ENCODE measurements at regions not wholly inside any gene's neighbourhood (a gene's known extent, or its start where the extent isn't known, plus 50 kb on each side); places are given as distances from the start of the nearest gene placed in this dataset.

GRCh38 chr13:72185776-72186175 is 318.8 kb upstream of the DACH1 start:
- no peak overlapping the region for H3K4me3 ChIP-seq (ENCODE audit: low read depth, low read length)
- DNase-seq (ENCODE audit: low read depth): no peak
- TF ChIP-seq, protein P1, sequence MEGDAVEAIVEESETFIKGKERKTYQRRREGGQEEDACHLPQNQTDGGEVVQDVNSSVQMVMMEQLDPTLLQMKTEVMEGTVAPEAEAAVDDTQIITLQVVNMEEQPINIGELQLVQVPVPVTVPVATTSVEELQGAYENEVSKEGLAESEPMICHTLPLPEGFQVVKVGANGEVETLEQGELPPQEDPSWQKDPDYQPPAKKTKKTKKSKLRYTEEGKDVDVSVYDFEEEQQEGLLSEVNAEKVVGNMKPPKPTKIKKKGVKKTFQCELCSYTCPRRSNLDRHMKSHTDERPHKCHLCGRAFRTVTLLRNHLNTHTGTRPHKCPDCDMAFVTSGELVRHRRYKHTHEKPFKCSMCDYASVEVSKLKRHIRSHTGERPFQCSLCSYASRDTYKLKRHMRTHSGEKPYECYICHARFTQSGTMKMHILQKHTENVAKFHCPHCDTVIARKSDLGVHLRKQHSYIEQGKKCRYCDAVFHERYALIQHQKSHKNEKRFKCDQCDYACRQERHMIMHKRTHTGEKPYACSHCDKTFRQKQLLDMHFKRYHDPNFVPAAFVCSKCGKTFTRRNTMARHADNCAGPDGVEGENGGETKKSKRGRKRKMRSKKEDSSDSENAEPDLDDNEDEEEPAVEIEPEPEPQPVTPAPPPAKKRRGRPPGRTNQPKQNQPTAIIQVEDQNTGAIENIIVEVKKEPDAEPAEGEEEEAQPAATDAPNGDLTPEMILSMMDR (IDR thresholded peaks at IDR 0.05; ENCODE audit: insufficient read depth, low read depth, low read length, missing control alignments): no peak

- no peak for DNase-seq (ENCODE audit: low read depth)
- H3K4me3 ChIP-seq (ENCODE audit: low read depth, low read length): no peak overlapping the region
- TF ChIP-seq, protein P1 (IDR thresholded peaks at IDR 0.05; ENCODE audit: insufficient read depth, low read depth, low read length, missing control alignments): no peak
Observed at GRCh38 chr13:72181661-72182060, 314.7 kb upstream of the DACH1 start.

GRCh38 chr13:72180253-72180952 is 313.4 kb upstream of the DACH1 start:
- no peak overlapping the region for H3K4me3 ChIP-seq (ENCODE audit: low read depth, low read length)
- TF ChIP-seq, protein P1 (IDR thresholded peaks at IDR 0.05; ENCODE audit: insufficient read depth, low read depth, low read length, missing control alignments): no peak
- DNase-seq (ENCODE audit: low read depth): no peak

DNA sequence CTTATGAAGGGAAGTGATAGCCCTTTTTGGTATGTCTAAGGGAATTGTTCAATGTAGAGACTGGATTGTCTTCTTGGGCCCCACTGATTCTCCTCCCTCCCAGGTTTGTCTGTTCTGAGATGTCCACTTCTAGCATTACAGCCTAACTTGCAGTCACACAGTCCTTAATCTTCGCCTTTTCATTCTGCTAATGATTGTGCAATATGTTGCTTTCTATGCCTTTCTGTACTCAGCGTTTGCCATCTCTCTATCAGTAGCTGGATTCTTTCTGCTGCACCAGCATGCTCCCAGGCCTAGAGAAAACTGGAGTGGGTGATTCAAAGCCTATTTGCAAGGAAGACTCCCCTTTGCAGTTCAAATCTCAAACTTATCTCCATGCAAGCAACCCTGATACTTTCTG is 307.5 kb upstream of the DACH1 start:
- TF ChIP-seq, protein P1 (IDR thresholded peaks at IDR 0.05; ENCODE audit: insufficient read depth, low read depth, low read length, missing control alignments): no peak
- DNase-seq (ENCODE audit: low read depth): no peak
- H3K4me3 ChIP-seq (ENCODE audit: low read depth, low read length): no peak overlapping the region

DNA sequence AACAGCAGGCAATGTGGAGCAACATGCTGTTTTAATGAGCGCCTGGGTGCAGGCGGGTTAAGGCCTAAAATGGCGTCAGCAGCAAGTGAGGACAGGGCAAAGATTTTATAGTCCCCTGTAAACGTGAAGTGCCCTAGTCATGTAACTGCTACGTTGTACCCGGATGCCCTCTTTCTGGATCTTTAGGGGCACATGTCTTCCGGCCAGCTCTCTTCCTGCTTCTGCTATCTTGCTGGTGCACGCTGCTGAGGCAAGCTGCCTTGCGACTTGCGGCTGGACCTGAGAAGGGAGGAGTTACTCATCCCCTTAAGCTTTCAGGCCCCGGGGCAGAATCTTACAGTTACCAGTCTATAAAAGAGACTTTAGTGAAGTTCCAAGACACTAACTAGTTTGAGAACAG is 303.6 kb upstream of the DACH1 start:
- TF ChIP-seq, protein P1 (IDR thresholded peaks at IDR 0.05; ENCODE audit: insufficient read depth, low read depth, low read length, missing control alignments): no peak
- DNase-seq (ENCODE audit: low read depth): no peak
- H3K4me3 ChIP-seq (ENCODE audit: low read depth, low read length): no peak overlapping the region

GRCh38 chr13:72168126-72168855 is 301.3 kb upstream of the DACH1 start:
- TF ChIP-seq, protein P1 (IDR thresholded peaks at IDR 0.05; ENCODE audit: insufficient read depth, low read depth, low read length, missing control alignments): no peak
- no peak overlapping the region for H3K4me3 ChIP-seq (ENCODE audit: low read depth, low read length)
- DNase-seq (ENCODE audit: low read depth): no peak

Measured in GM12865 (cell line).